SK-N-SH treated with all-trans-retinoic acid at 6 μM for 48 hours (cell line): ENCODE measurements at regions not wholly inside any gene's neighbourhood (a gene's known extent, or its start where the extent isn't known, plus 50 kb on each side); places are given as distances from the start of the nearest gene placed in this dataset.

Experiments
- ATAC-seq: fragments of 200-7000 bp; cut with Tn5 transposase; 3 replicates; pipeline ENCODE4 v1.9.1; 2020; ENCODE audit warnings: mild to moderate bottlenecking, moderate library complexity
- ARNTL ChIP-seq: fragments of 450-650 bp; formaldehyde crosslinking; IDR thresholded peaks from 2 replicates; pipeline ENCODE4 v1.5.0; 2020; ENCODE audit warnings: low read depth, mild to moderate bottlenecking, moderate library complexity, borderline replicate concordance
- BACH2 ChIP-seq: fragments of 250-450 bp; sonication (Bioruptor Pico); IDR thresholded peaks from 2 replicates; pipeline ENCODE4 v1.9.0; 2021; ENCODE audit warnings: mild to moderate bottlenecking, borderline replicate concordance
- CSDC2 ChIP-seq: fragments of 250-450 bp; sonication (Bioruptor Pico); IDR thresholded peaks from 2 replicates; pipeline ENCODE4 v1.5.0; 2020; ENCODE audit warnings: mild to moderate bottlenecking, moderate library complexity
- ESRRG ChIP-seq: fragments of 250-450 bp; sonication (Bioruptor Pico); IDR thresholded peaks from 2 replicates; pipeline ENCODE4 v1.6.1; 2021; ENCODE audit warnings: mild to moderate bottlenecking
- GLIS3 ChIP-seq: fragments of 250-450 bp; sonication (Bioruptor Pico); IDR thresholded peaks from 2 replicates; pipeline ENCODE4 v1.5.0; 2020; ENCODE audit warnings: mild to moderate bottlenecking, moderate library complexity
- OSR1 ChIP-seq: fragments of 250-450 bp; sonication (Bioruptor Pico); IDR thresholded peaks from 2 replicates; pipeline ENCODE4 v1.8.0; 2022; ENCODE audit warnings: moderate library complexity, mild to moderate bottlenecking, inconsistent platforms
- PPARA ChIP-seq: fragments of 250-450 bp; sonication (Bioruptor Pico); IDR thresholded peaks from 2 replicates; pipeline ENCODE4 v1.5.0; 2020; ENCODE audit warnings: mild to moderate bottlenecking, borderline replicate concordance
- RARB ChIP-seq: fragments of 250-450 bp; sonication (Bioruptor Pico); IDR thresholded peaks from 2 replicates; pipeline ENCODE4 v1.8.0; 2021; ENCODE audit warnings: mild to moderate bottlenecking, moderate library complexity
- SNAI2 ChIP-seq: fragments of 250-450 bp; sonication (Bioruptor Pico); IDR thresholded peaks from 2 replicates; pipeline ENCODE4 v1.5.0; 2020; ENCODE audit warnings: mild to moderate bottlenecking, moderate library complexity
- TCF4 ChIP-seq: fragments of 250-450 bp; sonication (Bioruptor Pico); IDR thresholded peaks from 2 replicates; pipeline ENCODE4 v1.8.0; 2021; ENCODE audit warnings: mild to moderate bottlenecking, moderate library complexity, borderline replicate concordance
- TOX ChIP-seq: fragments of 250-450 bp; sonication (Bioruptor Pico); IDR thresholded peaks from 2 replicates; pipeline ENCODE4 v1.8.0; 2021; ENCODE audit warnings: mild to moderate bottlenecking, moderate library complexity, borderline replicate concordance
- ZC3H10 ChIP-seq: fragments of 250-450 bp; sonication (Bioruptor Pico); IDR thresholded peaks from 2 replicates; pipeline ENCODE4 v1.5.1; 2021; ENCODE audit warnings: mild to moderate bottlenecking, moderate library complexity
- ZFP3 ChIP-seq: fragments of 250-450 bp; sonication (Bioruptor Pico); IDR thresholded peaks from 2 replicates; pipeline ENCODE4 v1.5.0; 2020; ENCODE audit warnings: mild to moderate bottlenecking, moderate library complexity
- ZFP30 ChIP-seq: fragments of 450-650 bp; formaldehyde crosslinking; IDR thresholded peaks from 2 replicates; pipeline ENCODE4 v1.5.0; 2022; ENCODE audit warnings: mild to moderate bottlenecking, moderate library complexity
- ZNF565 ChIP-seq: fragments of 450-650 bp; formaldehyde crosslinking; conservative IDR thresholded peaks from 2 replicates; pipeline ENCODE4 v1.5.0; 2020; ENCODE audit warnings: low read depth, mild to moderate bottlenecking, moderate library complexity
- ZNF8 ChIP-seq: fragments of 450-650 bp; formaldehyde crosslinking; IDR thresholded peaks from 2 replicates; pipeline ENCODE4 v1.5.0; 2020; ENCODE audit warnings: mild to moderate bottlenecking, moderate library complexity
- TF ChIP-seq, protein P1 (sequence below): fragments of 250-450 bp; sonication (Bioruptor Pico); IDR thresholded peaks from 2 replicates; pipeline ENCODE4 v1.5.0; 2020; ENCODE audit warnings: mild to moderate bottlenecking, moderate library complexity
- TF ChIP-seq, protein P2 (sequence below): fragments of 250-450 bp; sonication (Bioruptor Pico); IDR thresholded peaks from 2 replicates; pipeline ENCODE4 v1.5.1; 2021; ENCODE audit warnings: mild to moderate bottlenecking, moderate library complexity
- TF ChIP-seq, protein P3 (sequence below): fragments of 250-450 bp; sonication (Bioruptor Pico); IDR thresholded peaks from 2 replicates; pipeline ENCODE4 v1.5.1; 2020; ENCODE audit warnings: low read depth, mild to moderate bottlenecking, moderate library complexity
- TF ChIP-seq, protein P4 (sequence below): fragments of 250-450 bp; sonication (Bioruptor Pico); IDR thresholded peaks from 2 replicates; pipeline ENCODE4 v1.8.0; 2021; ENCODE audit warnings: low read depth, mild to moderate bottlenecking, moderate library complexity, borderline replicate concordance

DNA sequence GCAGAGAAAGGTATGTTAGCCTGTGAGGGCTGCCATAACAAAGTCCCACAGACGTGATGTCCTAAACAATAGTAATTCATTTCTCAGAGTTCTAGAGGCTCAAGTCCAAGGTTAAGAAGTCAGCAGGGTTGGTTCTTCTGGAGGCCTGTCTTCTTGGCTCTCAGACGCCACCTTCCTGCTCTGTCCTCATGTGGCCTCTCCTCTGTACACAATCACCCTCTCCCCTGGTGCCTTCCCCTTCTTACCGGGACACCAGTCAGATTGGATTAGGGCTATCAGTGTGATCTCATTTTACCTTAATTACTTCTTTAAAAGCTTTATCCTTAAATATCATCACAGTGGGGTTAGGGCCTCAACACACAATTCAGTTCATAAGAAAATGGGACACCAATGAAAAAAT, 860.5 kb downstream of the RNF144A start (continued):
- TF ChIP-seq, protein P1, sequence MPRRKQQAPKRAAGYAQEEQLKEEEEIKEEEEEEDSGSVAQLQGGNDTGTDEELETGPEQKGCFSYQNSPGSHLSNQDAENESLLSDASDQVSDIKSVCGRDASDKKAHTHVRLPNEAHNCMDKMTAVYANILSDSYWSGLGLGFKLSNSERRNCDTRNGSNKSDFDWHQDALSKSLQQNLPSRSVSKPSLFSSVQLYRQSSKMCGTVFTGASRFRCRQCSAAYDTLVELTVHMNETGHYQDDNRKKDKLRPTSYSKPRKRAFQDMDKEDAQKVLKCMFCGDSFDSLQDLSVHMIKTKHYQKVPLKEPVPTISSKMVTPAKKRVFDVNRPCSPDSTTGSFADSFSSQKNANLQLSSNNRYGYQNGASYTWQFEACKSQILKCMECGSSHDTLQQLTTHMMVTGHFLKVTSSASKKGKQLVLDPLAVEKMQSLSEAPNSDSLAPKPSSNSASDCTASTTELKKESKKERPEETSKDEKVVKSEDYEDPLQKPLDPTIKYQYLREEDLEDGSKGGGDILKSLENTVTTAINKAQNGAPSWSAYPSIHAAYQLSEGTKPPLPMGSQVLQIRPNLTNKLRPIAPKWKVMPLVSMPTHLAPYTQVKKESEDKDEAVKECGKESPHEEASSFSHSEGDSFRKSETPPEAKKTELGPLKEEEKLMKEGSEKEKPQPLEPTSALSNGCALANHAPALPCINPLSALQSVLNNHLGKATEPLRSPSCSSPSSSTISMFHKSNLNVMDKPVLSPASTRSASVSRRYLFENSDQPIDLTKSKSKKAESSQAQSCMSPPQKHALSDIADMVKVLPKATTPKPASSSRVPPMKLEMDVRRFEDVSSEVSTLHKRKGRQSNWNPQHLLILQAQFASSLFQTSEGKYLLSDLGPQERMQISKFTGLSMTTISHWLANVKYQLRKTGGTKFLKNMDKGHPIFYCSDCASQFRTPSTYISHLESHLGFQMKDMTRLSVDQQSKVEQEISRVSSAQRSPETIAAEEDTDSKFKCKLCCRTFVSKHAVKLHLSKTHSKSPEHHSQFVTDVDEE (CRISPR knock-in tag), result no peak
- no peak for TF ChIP-seq CSDC2 (CRISPR knock-in tag)
- no peak for TF ChIP-seq RARB (CRISPR knock-in tag)
- TF ChIP-seq ARNTL, result no peak
- TF ChIP-seq ZC3H10 (CRISPR knock-in tag), result no peak

DNA sequence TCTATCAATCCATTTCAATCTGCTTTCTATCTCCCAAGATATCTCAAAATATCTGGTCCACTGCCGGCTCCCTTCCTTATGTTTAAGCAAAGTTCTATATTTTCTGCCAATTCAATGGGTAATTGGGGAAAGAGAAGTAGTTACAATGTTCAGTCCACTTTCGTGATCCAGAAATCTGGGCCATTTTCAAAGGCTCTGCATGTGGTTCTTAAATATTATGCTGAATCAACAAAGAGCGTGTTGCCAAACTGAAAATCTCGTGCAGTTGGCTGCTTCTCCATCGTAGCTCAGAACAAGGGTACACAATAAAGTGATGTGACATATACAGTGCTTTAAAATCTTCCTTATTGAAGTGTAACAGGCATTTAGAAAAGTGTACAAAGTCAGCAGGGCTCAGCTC, 863.1 kb downstream of the RNF144A start:
- ATAC-seq, result no peak
- TF ChIP-seq OSR1, result no peak
- TF ChIP-seq ZFP30, result no peak
- TF ChIP-seq TOX (CRISPR knock-in tag), result no peak
- no peak for TF ChIP-seq BACH2
- TF ChIP-seq, protein P2, sequence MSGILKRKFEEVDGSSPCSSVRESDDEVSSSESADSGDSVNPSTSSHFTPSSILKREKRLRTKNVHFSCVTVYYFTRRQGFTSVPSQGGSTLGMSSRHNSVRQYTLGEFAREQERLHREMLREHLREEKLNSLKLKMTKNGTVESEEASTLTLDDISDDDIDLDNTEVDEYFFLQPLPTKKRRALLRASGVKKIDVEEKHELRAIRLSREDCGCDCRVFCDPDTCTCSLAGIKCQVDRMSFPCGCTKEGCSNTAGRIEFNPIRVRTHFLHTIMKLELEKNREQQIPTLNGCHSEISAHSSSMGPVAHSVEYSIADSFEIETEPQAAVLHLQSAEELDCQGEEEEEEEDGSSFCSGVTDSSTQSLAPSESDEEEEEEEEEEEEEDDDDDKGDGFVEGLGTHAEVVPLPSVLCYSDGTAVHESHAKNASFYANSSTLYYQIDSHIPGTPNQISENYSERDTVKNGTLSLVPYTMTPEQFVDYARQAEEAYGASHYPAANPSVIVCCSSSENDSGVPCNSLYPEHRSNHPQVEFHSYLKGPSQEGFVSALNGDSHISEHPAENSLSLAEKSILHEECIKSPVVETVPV (CRISPR knock-in tag), result no peak
- TF ChIP-seq GLIS3 (CRISPR knock-in tag), result no peak
- TF ChIP-seq, protein P1 (CRISPR knock-in tag), result no peak
- no peak for TF ChIP-seq ESRRG (CRISPR knock-in tag)
- no peak for TF ChIP-seq ZFP3
- TF ChIP-seq TCF4 (CRISPR knock-in tag), result no peak
- TF ChIP-seq PPARA (CRISPR knock-in tag), result no peak
- no peak for TF ChIP-seq SNAI2 (CRISPR knock-in tag)
- TF ChIP-seq, protein P3, sequence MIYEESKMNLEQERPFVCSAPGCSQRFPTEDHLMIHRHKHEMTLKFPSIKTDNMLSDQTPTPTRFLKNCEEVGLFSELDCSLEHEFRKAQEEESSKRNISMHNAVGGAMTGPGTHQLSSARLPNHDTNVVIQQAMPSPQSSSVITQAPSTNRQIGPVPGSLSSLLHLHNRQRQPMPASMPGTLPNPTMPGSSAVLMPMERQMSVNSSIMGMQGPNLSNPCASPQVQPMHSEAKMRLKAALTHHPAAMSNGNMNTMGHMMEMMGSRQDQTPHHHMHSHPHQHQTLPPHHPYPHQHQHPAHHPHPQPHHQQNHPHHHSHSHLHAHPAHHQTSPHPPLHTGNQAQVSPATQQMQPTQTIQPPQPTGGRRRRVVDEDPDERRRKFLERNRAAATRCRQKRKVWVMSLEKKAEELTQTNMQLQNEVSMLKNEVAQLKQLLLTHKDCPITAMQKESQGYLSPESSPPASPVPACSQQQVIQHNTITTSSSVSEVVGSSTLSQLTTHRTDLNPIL (CRISPR knock-in tag), result no peak

DNA sequence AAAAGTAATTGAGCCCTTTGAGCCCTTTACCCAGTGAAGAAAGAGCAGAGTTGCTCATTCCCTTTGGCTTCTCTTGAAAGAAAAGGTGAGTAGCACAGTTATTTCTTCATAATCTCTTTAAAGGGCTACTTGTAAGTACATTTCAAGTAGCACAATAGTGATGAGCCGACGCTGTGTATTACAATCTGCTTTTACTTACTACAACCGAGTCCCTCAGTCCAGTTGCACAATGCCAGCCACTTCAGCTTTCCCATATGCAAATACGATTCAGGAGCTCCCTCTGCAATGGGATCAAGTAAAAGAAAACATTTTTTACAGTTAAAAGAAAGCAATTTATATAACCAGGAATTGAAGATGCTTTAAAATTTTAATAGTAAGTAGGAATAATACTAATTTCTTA, 868.5 kb downstream of the RNF144A start:
- ATAC-seq, result no peak
- TF ChIP-seq ARNTL (no peak), ZFP30 (no peak), ZC3H10 (CRISPR knock-in tag) (no peak), ZNF565 (CRISPR knock-in tag) (no peak)

DNA sequence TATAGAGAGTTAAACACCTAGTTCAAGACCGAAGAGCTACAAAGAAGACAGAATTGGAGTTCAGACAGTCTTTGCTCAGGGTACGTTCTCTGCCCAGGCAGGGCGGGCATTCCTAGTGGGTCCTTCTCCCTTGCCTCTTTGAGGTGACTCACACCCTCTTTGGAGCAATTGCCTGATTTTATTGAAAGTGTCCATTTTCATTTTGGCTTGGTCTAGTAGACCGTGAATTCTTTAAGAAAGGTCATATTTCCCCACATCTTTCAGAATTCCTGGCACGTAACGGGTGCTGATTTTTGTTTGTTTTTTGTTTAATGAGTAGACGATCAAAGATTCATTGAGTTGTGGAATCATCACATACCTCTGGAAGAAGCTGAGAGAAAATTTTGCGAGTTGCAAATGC, 871.5 kb downstream of the RNF144A start:
- no peak for ATAC-seq
- TF ChIP-seq, protein P2 (CRISPR knock-in tag), result no peak
- no peak for TF ChIP-seq RARB (CRISPR knock-in tag)
- no peak for TF ChIP-seq ZFP30
- TF ChIP-seq PPARA (CRISPR knock-in tag), result no peak
- TF ChIP-seq GLIS3 (CRISPR knock-in tag), result no peak
- no peak for TF ChIP-seq CSDC2 (CRISPR knock-in tag)
- no peak for TF ChIP-seq ZNF8
- no peak for TF ChIP-seq ESRRG (CRISPR knock-in tag)
- TF ChIP-seq TCF4 (CRISPR knock-in tag), result no peak
- TF ChIP-seq OSR1, result no peak
- TF ChIP-seq, protein P1 (CRISPR knock-in tag), result no peak
- TF ChIP-seq, protein P4, sequence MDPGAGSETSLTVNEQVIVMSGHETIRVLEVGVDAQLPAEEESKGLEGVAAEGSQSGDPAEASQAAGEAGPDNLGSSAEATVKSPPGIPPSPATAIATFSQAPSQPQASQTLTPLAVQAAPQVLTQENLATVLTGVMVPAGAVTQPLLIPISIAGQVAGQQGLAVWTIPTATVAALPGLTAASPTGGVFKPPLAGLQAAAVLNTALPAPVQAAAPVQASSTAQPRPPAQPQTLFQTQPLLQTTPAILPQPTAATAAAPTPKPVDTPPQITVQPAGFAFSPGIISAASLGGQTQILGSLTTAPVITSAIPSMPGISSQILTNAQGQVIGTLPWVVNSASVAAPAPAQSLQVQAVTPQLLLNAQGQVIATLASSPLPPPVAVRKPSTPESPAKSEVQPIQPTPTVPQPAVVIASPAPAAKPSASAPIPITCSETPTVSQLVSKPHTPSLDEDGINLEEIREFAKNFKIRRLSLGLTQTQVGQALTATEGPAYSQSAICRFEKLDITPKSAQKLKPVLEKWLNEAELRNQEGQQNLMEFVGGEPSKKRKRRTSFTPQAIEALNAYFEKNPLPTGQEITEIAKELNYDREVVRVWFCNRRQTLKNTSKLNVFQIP, result no peak
- no peak for TF ChIP-seq ARNTL
